ENCODE measurements at regions not wholly inside any gene's neighbourhood (a gene's known extent, or its start where the extent isn't known, plus 50 kb on each side); places are given as distances from the start of the nearest gene placed in this dataset.

- no peak for TF ChIP-seq CTCF (IDR thresholded peaks at IDR 0.05)
- no peak overlapping the region for H3K4me2 ChIP-seq (ENCODE audit: low read length)
- H3K4me3 ChIP-seq (ENCODE audit: low read depth, low read length) = no peak overlapping the region
- H3K27ac ChIP-seq = no peak overlapping the region
- H3K9ac ChIP-seq = no peak overlapping the region
- H3K27me3 ChIP-seq (ENCODE audit: control insufficient read depth, insufficient read depth, low read length) = no peaks in the 10 kb centered on the region
- no peaks in the 10 kb centered on the region for H3K36me3 ChIP-seq (ENCODE audit: control insufficient read depth, insufficient read depth, low read length)
- no peaks in the 10 kb centered on the region for H3K79me2 ChIP-seq
- H3K4me1 ChIP-seq = no peaks in the 10 kb centered on the region
- no peaks in the 10 kb centered on the region for H3K9me3 ChIP-seq (ENCODE audit: control insufficient read depth, low read length)
- H2AFZ ChIP-seq = no peak overlapping the region
Measured at GRCh38 chr6:14730654-14731053, 515.2 kb upstream of the JARID2 start.

DNA sequence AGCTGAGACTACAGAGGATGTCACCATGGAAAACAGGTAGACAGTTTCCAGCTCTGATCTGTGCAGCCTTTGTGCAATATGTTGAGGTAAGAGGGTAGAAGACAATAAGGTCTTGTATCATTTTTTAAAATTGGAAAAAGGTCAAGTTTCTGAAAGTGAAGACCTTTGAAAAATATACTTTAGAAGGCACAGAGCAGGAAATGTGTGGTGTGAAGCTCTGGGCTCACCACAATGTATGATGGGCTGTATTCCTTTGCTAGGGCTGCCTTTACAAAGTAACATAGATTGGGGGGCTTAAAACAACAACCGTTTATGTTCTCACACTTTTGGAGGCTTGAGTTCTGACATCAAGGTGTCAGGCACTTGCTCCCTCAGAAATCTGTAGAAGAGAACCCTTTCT is 514.3 kb upstream of the JARID2 start:
- no peak overlapping the region for H3K9ac ChIP-seq
- no peaks in the 10 kb centered on the region for H3K79me2 ChIP-seq
- H3K27ac ChIP-seq = no peak overlapping the region
- H3K36me3 ChIP-seq (ENCODE audit: control insufficient read depth, insufficient read depth, low read length) = no peaks in the 10 kb centered on the region
- no peaks in the 10 kb centered on the region for H3K4me1 ChIP-seq
- no peak overlapping the region for H2AFZ ChIP-seq
- no peaks in the 10 kb centered on the region for H3K9me3 ChIP-seq (ENCODE audit: control insufficient read depth, low read length)
- no peak overlapping the region for H3K4me3 ChIP-seq (ENCODE audit: low read depth, low read length)
- TF ChIP-seq CTCF (IDR thresholded peaks at IDR 0.05) = no peak
- H3K27me3 ChIP-seq (ENCODE audit: control insufficient read depth, insufficient read depth, low read length) = no peaks in the 10 kb centered on the region
- no peak overlapping the region for H3K4me2 ChIP-seq (ENCODE audit: low read length)

DNA sequence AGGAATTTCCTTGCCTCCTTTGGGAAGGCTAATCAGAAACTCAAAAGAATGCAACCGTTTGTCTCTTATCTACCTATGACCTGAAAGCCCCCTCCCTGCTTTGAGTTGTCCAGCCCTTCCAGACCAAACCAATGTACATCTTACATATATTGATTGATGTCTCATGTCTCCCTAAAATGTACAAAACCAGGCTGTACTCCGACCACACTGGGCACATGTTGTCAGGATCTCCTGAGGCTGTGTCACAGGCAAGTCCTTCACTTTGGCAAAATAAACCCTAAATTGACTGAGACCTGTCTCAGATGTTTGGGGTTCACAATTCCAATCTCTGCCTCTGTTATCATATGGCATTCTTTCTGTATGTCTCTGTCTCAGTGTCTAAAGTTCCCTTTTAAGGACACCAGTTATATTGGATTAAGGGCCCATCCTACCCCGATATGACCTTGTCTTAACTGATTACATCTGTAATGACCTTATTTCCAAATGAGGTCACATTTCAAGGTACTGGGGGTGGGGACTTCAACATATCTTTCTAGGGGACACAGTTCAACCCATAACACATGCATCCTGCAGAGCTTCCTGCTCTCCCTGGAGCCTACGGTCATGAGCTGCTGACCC is 513.5 kb upstream of the JARID2 start:
- Histone ChIP-seq H3K9ac (no peak overlapping the region), H3K9me3 (ENCODE audit: control insufficient read depth, low read length) (no peaks in the 10 kb centered on the region), H2AFZ (no peak overlapping the region), H3K4me3 (ENCODE audit: low read depth, low read length) (no peak overlapping the region), H3K27ac (no peak overlapping the region), H3K79me2 (no peaks in the 10 kb centered on the region), H3K36me3 (ENCODE audit: control insufficient read depth, insufficient read depth, low read length) (no peaks in the 10 kb centered on the region), H3K4me2 (ENCODE audit: low read length) (no peak overlapping the region), H3K27me3 (ENCODE audit: control insufficient read depth, insufficient read depth, low read length) (no peaks in the 10 kb centered on the region), H3K4me1 (no peaks in the 10 kb centered on the region)
- no peak for TF ChIP-seq CTCF (IDR thresholded peaks at IDR 0.05)

GRCh38 chr6:14732844-14733757 is 512.8 kb upstream of the JARID2 start:
- no peak overlapping the region for H2AFZ ChIP-seq
- H3K27ac ChIP-seq = no peak overlapping the region
- no peak overlapping the region for H3K9ac ChIP-seq
- H3K4me1 ChIP-seq = no peaks in the 10 kb centered on the region
- no peak for TF ChIP-seq CTCF (IDR thresholded peaks at IDR 0.05)
- no peaks in the 10 kb centered on the region for H3K9me3 ChIP-seq (ENCODE audit: control insufficient read depth, low read length)
- H3K4me3 ChIP-seq (ENCODE audit: low read depth, low read length) = no peak overlapping the region
- no peak overlapping the region for H3K4me2 ChIP-seq (ENCODE audit: low read length)
- H3K36me3 ChIP-seq (ENCODE audit: control insufficient read depth, insufficient read depth, low read length) = no peaks in the 10 kb centered on the region
- H3K27me3 ChIP-seq (ENCODE audit: control insufficient read depth, insufficient read depth, low read length) = no peaks in the 10 kb centered on the region
- no peaks in the 10 kb centered on the region for H3K79me2 ChIP-seq

Measured in parathyroid adenoma (tissue), 2 donors.